Caco-2 (cell line): ENCODE measurements at regions not wholly inside any gene's neighbourhood (a gene's known extent, or its start where the extent isn't known, plus 50 kb on each side); places are given as distances from the start of the nearest gene placed in this dataset.

Source experiments
- BruUV-seq: library from RNA; stranded (reverse); fragments of 400-500 nt; replicated peaks from 2 replicates; lab custom pipeline; 2021; lab: Mats Ljungman, UMichigan
- CTCF ChIA-PET: fragments of 300-600 bp; sonication (Branson Sonifier 250); formaldehyde crosslinking; loops from one replicate; lab custom pipeline; 2022; ENCODE audit warnings: antibody characterized with exemption; lab: Charles Lee
- POLR2A ChIA-PET: fragments of 300-600 bp; sonication (Branson Sonifier 250); formaldehyde crosslinking; loops from one replicate; lab custom pipeline; 2022; ENCODE audit warnings: antibody characterized with exemption; lab: Charles Lee
- DNase-seq, 2 experiments: peaks; one replicate each; pipeline versions ENCODE4 v3.0.0 to v3.0.0-alpha.2; 2020 to 2022
- H3K27me3 ChIP-seq: replicated peaks from 2 replicates; pipeline ENCODE4 v1.6.0; 2011; ENCODE audit warnings: low read length; ENCODE audit not compliant: control insufficient read depth, insufficient read depth
- H3K36me3 ChIP-seq: 2 replicates; pipeline ENCODE4 v1.5.1; 2011; ENCODE audit warnings: low read length; ENCODE audit not compliant: control insufficient read depth, insufficient read depth
- H3K4me1 ChIP-seq: fragments of 250-450 bp; sonication (Bioruptor Pico); 2 replicates; pipeline ENCODE4 v1.5.1; 2020; ENCODE audit warnings: mild to moderate bottlenecking
- H3K4me3 ChIP-seq: 2 replicates; pipeline ENCODE4 v1.5.1; 2011; ENCODE audit warnings: low read depth, mild to moderate bottlenecking, control low read depth, low read length
- H3K9me3 ChIP-seq: fragments of 250-450 bp; sonication (Bioruptor Pico); 2 replicates; pipeline ENCODE4 v1.5.1; 2020; ENCODE audit warnings: mild to moderate bottlenecking, moderate library complexity
- H3K27ac Mint-ChIP-seq: one replicate; pipeline ENCODE4 v1.8.0; 2022; ENCODE audit warnings: mixed read lengths; ENCODE audit not compliant: unreplicated experiment
- H3K27me3 Mint-ChIP-seq: one replicate; pipeline ENCODE4 v1.8.0; 2022; ENCODE audit warnings: mixed read lengths; ENCODE audit not compliant: insufficient read depth, unreplicated experiment
- H3K36me3 Mint-ChIP-seq: one replicate; pipeline ENCODE4 v1.8.0; 2022; ENCODE audit warnings: mild to moderate bottlenecking, mixed read lengths; ENCODE audit not compliant: insufficient read depth, unreplicated experiment
- H3K4me1 Mint-ChIP-seq: one replicate; pipeline ENCODE4 v1.8.0; 2022; ENCODE audit warnings: low read depth, mixed read lengths; ENCODE audit not compliant: unreplicated experiment
- H3K4me3 Mint-ChIP-seq: one replicate; pipeline ENCODE4 v1.8.0; 2022; ENCODE audit warnings: mild to moderate bottlenecking, moderate library complexity, mixed read lengths; ENCODE audit not compliant: unreplicated experiment
- H3K9me3 Mint-ChIP-seq: one replicate; pipeline ENCODE4 v1.8.0; 2022; ENCODE audit warnings: mixed read lengths; ENCODE audit not compliant: unreplicated experiment
- intact Hi-C: fragments of 100-400 bp; cut with micrococcal nuclease; formaldehyde crosslinking; loops from one replicate; pipeline ENCODE4 v1.10.0; 2022; ENCODE audit not compliant: unreplicated experiment
- TF ChIP-seq, protein P1 (sequence below), 2 experiments: fragments of 200-600 bp in 1 of 2; IDR thresholded peaks; 1 replicate in 1 of 2; 2 replicates in 1 of 2; pipeline versions ENCODE4 v1.5.1 to v1.8.0; 2011 to 2022; ENCODE audit warnings: antibody characterized with exemption in 1 of 2, control low read depth in 1 of 2, inconsistent platforms in 1 of 2, low read depth in 1 of 2, low read length in 1 of 2, mild to moderate bottlenecking in 1 of 2, moderate library complexity in 1 of 2; ENCODE audit not compliant: insufficient read depth in 1 of 2, severe bottlenecking in 1 of 2, unreplicated experiment in 1 of 2

DNA sequence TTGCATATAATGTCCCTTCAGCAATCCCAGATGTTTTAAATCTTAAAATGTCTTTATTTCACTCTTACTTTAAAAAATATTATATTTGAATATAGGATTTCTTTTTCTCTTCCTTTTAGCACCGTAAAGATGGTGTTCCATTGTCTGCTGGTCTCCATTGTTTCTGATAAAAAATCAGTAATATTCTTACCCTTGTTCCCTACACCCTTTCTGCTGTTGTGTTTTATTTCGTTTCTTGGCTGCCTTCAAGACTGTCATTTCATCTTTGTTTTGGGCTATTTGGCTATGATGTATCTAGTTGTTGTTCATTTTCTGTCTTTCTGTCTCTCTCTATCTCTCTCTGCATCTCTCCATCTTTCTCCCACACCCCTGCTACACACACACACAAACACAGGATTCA is 197.9 kb downstream of the IRX2 start:
- no peak overlapping the region for H3K4me3 ChIP-seq
- no peak for DNase-seq
- H3K27me3 Mint-ChIP-seq: no peaks in the 10 kb centered on the region
- H3K27me3 ChIP-seq: no peaks in the 10 kb centered on the region
- no TSS peak for BruUV-seq
- no peak overlapping the region for H3K27ac Mint-ChIP-seq
- ChIA-PET POLR2A (no interaction called here), CTCF (no interaction called here)
- no peaks in the 10 kb centered on the region for H3K36me3 Mint-ChIP-seq
- no peaks in the 10 kb centered on the region for H3K36me3 ChIP-seq
- H3K4me1 Mint-ChIP-seq: no peaks in the 10 kb centered on the region
- TF ChIP-seq, protein P1, sequence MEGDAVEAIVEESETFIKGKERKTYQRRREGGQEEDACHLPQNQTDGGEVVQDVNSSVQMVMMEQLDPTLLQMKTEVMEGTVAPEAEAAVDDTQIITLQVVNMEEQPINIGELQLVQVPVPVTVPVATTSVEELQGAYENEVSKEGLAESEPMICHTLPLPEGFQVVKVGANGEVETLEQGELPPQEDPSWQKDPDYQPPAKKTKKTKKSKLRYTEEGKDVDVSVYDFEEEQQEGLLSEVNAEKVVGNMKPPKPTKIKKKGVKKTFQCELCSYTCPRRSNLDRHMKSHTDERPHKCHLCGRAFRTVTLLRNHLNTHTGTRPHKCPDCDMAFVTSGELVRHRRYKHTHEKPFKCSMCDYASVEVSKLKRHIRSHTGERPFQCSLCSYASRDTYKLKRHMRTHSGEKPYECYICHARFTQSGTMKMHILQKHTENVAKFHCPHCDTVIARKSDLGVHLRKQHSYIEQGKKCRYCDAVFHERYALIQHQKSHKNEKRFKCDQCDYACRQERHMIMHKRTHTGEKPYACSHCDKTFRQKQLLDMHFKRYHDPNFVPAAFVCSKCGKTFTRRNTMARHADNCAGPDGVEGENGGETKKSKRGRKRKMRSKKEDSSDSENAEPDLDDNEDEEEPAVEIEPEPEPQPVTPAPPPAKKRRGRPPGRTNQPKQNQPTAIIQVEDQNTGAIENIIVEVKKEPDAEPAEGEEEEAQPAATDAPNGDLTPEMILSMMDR (IDR thresholded peaks at IDR 0.05; ENCODE audit: insufficient read depth in 1 of 2, low read depth in 1 of 2, low read length in 1 of 2, severe bottlenecking in 1 of 2, unreplicated experiment in 1 of 2): no peak
- H3K9me3 Mint-ChIP-seq: peaks cover 48% of the 10 kb centered on the region
- intact Hi-C loops: no loop called here
- H3K4me3 Mint-ChIP-seq: no peak overlapping the region
- no peaks in the 10 kb centered on the region for H3K4me1 ChIP-seq
- H3K9me3 ChIP-seq: peaks cover 16% of the 10 kb centered on the region

DNA sequence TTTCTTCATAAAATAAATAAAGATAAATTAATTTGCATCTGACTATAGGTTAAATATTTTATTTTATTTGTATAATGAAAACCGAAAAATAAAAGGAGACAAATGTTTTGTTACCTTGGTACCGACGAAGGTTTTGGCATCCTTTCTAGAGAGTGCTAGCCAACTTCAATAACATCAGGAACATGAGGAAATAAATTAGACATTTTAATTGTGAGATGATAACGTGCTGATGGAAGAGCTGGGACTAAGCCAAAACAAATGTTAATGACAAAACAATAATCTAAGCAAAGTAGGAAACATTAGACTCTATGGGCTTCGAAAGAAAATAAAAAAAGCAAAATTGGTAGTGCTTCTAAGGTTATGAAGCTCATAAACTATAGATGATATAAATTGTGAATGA is 201.0 kb downstream of the IRX2 start:
- H3K27ac Mint-ChIP-seq: no peak overlapping the region
- H3K9me3 ChIP-seq: peaks cover 16% of the 10 kb centered on the region
- H3K4me1 Mint-ChIP-seq: no peaks in the 10 kb centered on the region
- H3K9me3 Mint-ChIP-seq: peaks cover 30% of the 10 kb centered on the region
- peaks cover 9% of the 10 kb centered on the region for H3K27me3 Mint-ChIP-seq
- H3K36me3 ChIP-seq: no peaks in the 10 kb centered on the region
- ChIA-PET POLR2A (no interaction called here), CTCF (no interaction called here)
- no peak for DNase-seq
- no peaks in the 10 kb centered on the region for H3K27me3 ChIP-seq
- H3K4me1 ChIP-seq: no peaks in the 10 kb centered on the region
- BruUV-seq: no TSS peak
- TF ChIP-seq, protein P1 (IDR thresholded peaks at IDR 0.05; ENCODE audit: insufficient read depth in 1 of 2, low read depth in 1 of 2, low read length in 1 of 2, severe bottlenecking in 1 of 2, unreplicated experiment in 1 of 2): no peak
- H3K4me3 ChIP-seq: no peak overlapping the region
- intact Hi-C loops: no loop called here
- H3K4me3 Mint-ChIP-seq: no peak overlapping the region
- no peaks in the 10 kb centered on the region for H3K36me3 Mint-ChIP-seq

DNA sequence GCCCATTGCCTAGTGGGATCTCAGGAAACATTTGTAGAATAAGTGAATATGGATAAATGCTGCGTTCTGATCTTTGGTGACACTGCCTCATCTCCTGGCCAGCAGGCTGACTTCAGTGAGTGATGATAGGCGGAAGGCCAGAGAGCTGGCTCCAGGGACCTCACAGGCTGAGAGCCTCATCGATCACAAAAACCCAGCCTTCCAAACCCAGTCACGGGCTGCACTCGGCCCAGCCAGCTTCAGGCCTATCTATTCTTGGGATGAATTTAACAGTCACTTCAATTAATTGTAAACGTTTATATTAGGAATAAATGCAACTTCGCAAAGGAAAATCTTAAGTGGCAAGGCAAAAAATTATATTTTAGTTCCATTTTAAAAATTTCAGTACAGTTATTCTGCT is 201.6 kb downstream of the IRX2 start:
- H3K4me3 Mint-ChIP-seq: no peak overlapping the region
- H3K9me3 Mint-ChIP-seq: peaks cover 25% of the 10 kb centered on the region
- intact Hi-C loops: no loop called here
- H3K4me1 Mint-ChIP-seq: no peaks in the 10 kb centered on the region
- H3K27me3 ChIP-seq: no peaks in the 10 kb centered on the region
- peaks cover 16% of the 10 kb centered on the region for H3K9me3 ChIP-seq
- H3K4me3 ChIP-seq: no peak overlapping the region
- DNase-seq: no peak
- no peak overlapping the region for H3K27ac Mint-ChIP-seq
- H3K36me3 ChIP-seq: no peaks in the 10 kb centered on the region
- H3K4me1 ChIP-seq: no peaks in the 10 kb centered on the region
- POLR2A ChIA-PET: no interaction called here
- CTCF ChIA-PET: no interaction called here
- TF ChIP-seq, protein P1 (IDR thresholded peaks at IDR 0.05; ENCODE audit: insufficient read depth in 1 of 2, low read depth in 1 of 2, low read length in 1 of 2, severe bottlenecking in 1 of 2, unreplicated experiment in 1 of 2): no peak
- BruUV-seq: no TSS peak
- no peaks in the 10 kb centered on the region for H3K36me3 Mint-ChIP-seq
- peaks cover 9% of the 10 kb centered on the region for H3K27me3 Mint-ChIP-seq
